Smooth muscle cell (in vitro differentiated cells): ENCODE measurements at regions not wholly inside any gene's neighbourhood (a gene's known extent, or its start where the extent isn't known, plus 50 kb on each side); places are given as distances from the start of the nearest gene placed in this dataset.

ENCODE experiments used
- DNase-seq: peaks from one replicate; lab custom pipeline; 2025; ENCODE audit not compliant: unreplicated experiment; lab: John Stamatoyannopoulos, UW
- H2AFZ ChIP-seq: fragments of 200-600 bp; sonication (generic); 2 replicates; pipeline ENCODE4 v1.6.0; 2016; ENCODE audit warnings: antibody characterized with exemption, low read depth, mild to moderate bottlenecking
- H3F3A ChIP-seq: fragments of 200-600 bp; sonication (generic); 2 replicates; pipeline ENCODE4 v1.6.0; 2017; ENCODE audit warnings: antibody characterized with exemption, low read depth
- H3K27ac ChIP-seq: fragments of 200-600 bp; sonication (generic); 2 replicates; pipeline ENCODE4 v1.5.1; 2016; ENCODE audit warnings: low read depth, mild to moderate bottlenecking
- H3K27me3 ChIP-seq: fragments of 200-600 bp; sonication (generic); 2 replicates; pipeline ENCODE4 v1.6.1; 2016; ENCODE audit warnings: low read depth, mild to moderate bottlenecking
- H3K36me3 ChIP-seq: fragments of 200-600 bp; sonication (generic); 2 replicates; pipeline ENCODE4 v1.5.1; 2016; ENCODE audit warnings: low read depth
- H3K4me1 ChIP-seq: fragments of 200-600 bp; sonication (generic); 2 replicates; pipeline ENCODE4 v1.5.1; 2016; ENCODE audit warnings: low read depth
- H3K4me2 ChIP-seq: fragments of 200-600 bp; sonication (generic); 2 replicates; pipeline ENCODE4 v1.6.0; 2016; ENCODE audit warnings: mild to moderate bottlenecking
- H3K4me3 ChIP-seq: fragments of 200-600 bp; sonication (generic); 2 replicates; pipeline ENCODE4 v1.5.1; 2016; ENCODE audit warnings: mild to moderate bottlenecking
- H3K79me2 ChIP-seq: fragments of 200-600 bp; sonication (generic); 2 replicates; pipeline ENCODE4 v1.6.0; 2016; ENCODE audit warnings: low read depth, mild to moderate bottlenecking
- H3K9ac ChIP-seq: fragments of 200-600 bp; sonication (generic); 2 replicates; pipeline ENCODE4 v1.6.0; 2016; ENCODE audit warnings: low read depth
- H3K9me3 ChIP-seq: fragments of 200-600 bp; sonication (generic); replicated peaks from 2 replicates; pipeline ENCODE4 v1.5.1; 2016; ENCODE audit warnings: low read depth
- H4K20me1 ChIP-seq: fragments of 200-600 bp; sonication (generic); 2 replicates; pipeline ENCODE4 v1.6.0; 2016; ENCODE audit warnings: low read depth
- WGBS: methylation state at CpG from one replicate; pipeline ENCODE4 v1.1.7; 2016; ENCODE audit warnings: low lambda C conversion rate; 5-methylcytosine and 5-hydroxymethylcytosine counted together
- TF ChIP-seq, protein P1 (sequence below): fragments of 200-600 bp; sonication (generic); IDR thresholded peaks from 2 replicates; pipeline ENCODE4 v1.5.1; 2017; ENCODE audit warnings: borderline replicate concordance, mild to moderate bottlenecking, antibody characterized with exemption; ENCODE audit not compliant: insufficient read depth, poor library complexity, severe bottlenecking

DNA sequence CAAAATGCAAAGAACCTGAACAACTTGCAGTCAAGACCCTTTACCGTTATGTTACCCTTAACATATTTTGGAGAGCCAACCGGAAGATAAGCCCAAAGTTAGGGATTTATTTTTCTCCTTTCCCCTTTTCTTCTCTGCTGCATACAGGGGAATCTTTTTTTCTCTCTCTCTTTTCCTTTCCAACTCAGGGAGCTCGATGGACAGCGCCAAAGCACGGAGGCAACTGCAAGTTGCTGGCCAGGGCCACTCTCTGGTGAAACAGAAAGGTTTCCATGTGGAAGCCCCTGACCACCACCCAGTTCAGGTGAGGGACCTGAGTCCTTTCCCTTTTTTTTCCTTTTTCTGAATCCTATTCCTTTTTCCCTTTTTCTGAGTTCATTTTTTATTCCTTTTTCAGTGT is 98.8 kb upstream of the COX10 start:
- 93% methylated on average over 5 of the region's 5 CpGs for WGBS
- Histone ChIP-seq H3K36me3 (no peaks in the 10 kb centered on the region), H3K4me3 (no peak overlapping the region), H3F3A (no peaks in the 10 kb centered on the region), H3K4me2 (no peak overlapping the region), H3K9ac (no peak overlapping the region), H3K27me3 (peaks cover 37% of the 10 kb centered on the region), H3K27ac (no peak overlapping the region), H2AFZ (no peak overlapping the region), H3K9me3 (no peaks in the 10 kb centered on the region), H3K79me2 (no peaks in the 10 kb centered on the region), H4K20me1 (no peaks in the 10 kb centered on the region), H3K4me1 (no peaks in the 10 kb centered on the region)
- DNase-seq: no peak
- TF ChIP-seq, protein P1, sequence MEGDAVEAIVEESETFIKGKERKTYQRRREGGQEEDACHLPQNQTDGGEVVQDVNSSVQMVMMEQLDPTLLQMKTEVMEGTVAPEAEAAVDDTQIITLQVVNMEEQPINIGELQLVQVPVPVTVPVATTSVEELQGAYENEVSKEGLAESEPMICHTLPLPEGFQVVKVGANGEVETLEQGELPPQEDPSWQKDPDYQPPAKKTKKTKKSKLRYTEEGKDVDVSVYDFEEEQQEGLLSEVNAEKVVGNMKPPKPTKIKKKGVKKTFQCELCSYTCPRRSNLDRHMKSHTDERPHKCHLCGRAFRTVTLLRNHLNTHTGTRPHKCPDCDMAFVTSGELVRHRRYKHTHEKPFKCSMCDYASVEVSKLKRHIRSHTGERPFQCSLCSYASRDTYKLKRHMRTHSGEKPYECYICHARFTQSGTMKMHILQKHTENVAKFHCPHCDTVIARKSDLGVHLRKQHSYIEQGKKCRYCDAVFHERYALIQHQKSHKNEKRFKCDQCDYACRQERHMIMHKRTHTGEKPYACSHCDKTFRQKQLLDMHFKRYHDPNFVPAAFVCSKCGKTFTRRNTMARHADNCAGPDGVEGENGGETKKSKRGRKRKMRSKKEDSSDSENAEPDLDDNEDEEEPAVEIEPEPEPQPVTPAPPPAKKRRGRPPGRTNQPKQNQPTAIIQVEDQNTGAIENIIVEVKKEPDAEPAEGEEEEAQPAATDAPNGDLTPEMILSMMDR: no peak

DNA sequence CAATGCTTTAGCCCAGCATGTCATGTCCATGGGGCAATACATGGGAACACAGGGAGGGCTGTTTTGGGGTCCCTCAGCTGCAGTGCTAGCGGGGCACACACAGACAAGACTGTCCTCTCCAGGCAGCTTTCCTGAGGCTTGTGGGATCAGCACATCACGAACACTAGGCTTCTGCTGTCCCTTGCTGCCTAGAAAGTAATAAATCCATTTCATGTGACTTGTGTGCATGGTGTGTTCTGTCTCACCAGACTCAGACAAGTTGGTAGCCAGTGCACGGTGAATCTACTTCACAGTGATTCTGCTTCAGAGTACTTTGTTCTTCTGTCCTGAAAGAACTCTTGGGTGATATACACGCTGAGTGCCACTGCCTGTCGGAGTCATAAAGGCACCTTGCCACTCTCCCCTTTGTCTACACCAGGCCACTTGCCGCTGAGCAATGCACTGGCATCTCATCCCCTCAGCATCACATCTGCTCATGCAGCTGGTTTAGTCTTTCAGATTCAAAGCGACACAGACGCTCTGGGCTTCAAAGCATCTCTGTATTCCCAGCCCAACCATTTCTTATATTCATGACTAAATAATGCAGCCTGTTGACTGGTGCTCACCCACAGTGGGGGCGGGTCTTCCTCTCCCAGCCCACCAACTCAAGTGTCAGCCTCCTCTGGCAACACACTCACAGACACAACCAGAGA is 95.2 kb upstream of the COX10 start:
- H3K79me2 ChIP-seq: no peaks in the 10 kb centered on the region
- no peak overlapping the region for H3K4me3 ChIP-seq
- TF ChIP-seq, protein P1: no peak
- no peak for DNase-seq
- no peaks in the 10 kb centered on the region for H3F3A ChIP-seq
- no peak overlapping the region for H3K27ac ChIP-seq
- no peak overlapping the region for H3K4me2 ChIP-seq
- 75% methylated on average over 9 of the region's 9 CpGs for WGBS
- H3K4me1 ChIP-seq: no peaks in the 10 kb centered on the region
- no peak overlapping the region for H2AFZ ChIP-seq
- peaks cover 7% of the 10 kb centered on the region for H3K27me3 ChIP-seq
- no peaks in the 10 kb centered on the region for H3K9me3 ChIP-seq
- H3K36me3 ChIP-seq: no peaks in the 10 kb centered on the region
- H4K20me1 ChIP-seq: no peaks in the 10 kb centered on the region
- no peak overlapping the region for H3K9ac ChIP-seq

DNA sequence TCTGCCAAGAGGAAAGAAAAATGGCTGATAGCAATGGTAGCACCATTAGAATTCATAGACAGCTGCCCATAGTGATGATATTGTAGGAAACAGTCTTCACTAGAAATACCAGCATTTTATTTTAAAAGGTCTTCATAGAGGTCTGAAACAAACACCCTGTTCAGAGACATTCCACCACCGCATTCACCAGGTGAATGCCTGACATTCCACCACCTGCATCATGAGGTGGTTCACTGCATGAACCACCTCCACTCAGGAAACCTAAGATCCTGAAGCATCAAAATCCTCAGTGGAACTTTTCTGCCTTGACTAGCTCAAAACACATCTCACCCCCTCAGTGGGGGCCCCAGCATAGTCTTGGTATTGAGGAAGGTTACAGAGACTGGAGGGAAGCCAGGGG is 91.5 kb upstream of the COX10 start:
- H3K4me1 ChIP-seq: no peaks in the 10 kb centered on the region
- no peak overlapping the region for H3K4me3 ChIP-seq
- no peaks in the 10 kb centered on the region for H3K79me2 ChIP-seq
- H3K4me2 ChIP-seq: no peak overlapping the region
- H3K9me3 ChIP-seq: no peaks in the 10 kb centered on the region
- DNase-seq: no peak
- TF ChIP-seq, protein P1: no peak
- no peaks in the 10 kb centered on the region for H4K20me1 ChIP-seq
- 94% methylated on average over 1 of the region's 1 CpG for WGBS
- H3K27me3 ChIP-seq: no peaks in the 10 kb centered on the region
- no peak overlapping the region for H3K9ac ChIP-seq
- no peaks in the 10 kb centered on the region for H3F3A ChIP-seq
- no peak overlapping the region for H2AFZ ChIP-seq
- H3K36me3 ChIP-seq: no peaks in the 10 kb centered on the region
- H3K27ac ChIP-seq: no peak overlapping the region

DNA sequence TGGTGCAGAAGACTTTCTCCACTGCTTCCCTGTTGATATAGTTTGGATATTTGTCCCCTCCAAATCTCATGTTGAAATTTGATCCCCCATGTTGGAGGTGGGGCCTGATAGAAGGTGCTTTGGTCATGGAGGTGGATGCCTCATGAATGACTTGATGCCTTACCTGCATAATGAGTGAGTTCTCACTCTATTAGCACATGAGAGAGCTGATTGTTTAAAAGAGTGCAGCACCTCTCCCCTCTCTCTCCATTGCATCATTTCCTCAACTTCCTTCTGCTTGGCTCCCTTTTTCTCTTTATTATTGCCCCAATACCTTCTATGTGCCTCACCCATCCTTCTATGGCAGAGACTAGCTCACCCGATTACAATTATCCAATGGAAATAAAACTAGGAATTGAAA is 90.8 kb upstream of the COX10 start:
- Histone ChIP-seq H3K4me1 (no peaks in the 10 kb centered on the region), H3K27me3 (no peaks in the 10 kb centered on the region), H3K9me3 (no peaks in the 10 kb centered on the region), H2AFZ (no peak overlapping the region), H3F3A (no peaks in the 10 kb centered on the region), H3K9ac (no peak overlapping the region), H3K27ac (no peak overlapping the region), H4K20me1 (no peaks in the 10 kb centered on the region), H3K4me3 (no peak overlapping the region), H3K4me2 (no peak overlapping the region), H3K79me2 (no peaks in the 10 kb centered on the region), H3K36me3 (no peaks in the 10 kb centered on the region)
- TF ChIP-seq, protein P1: no peak
- DNase-seq: no peak
- WGBS: 93% methylated on average over 1 of the region's 1 CpG
